ENCODE measurements at regions not wholly inside any gene's neighbourhood (a gene's known extent, or its start where the extent isn't known, plus 50 kb on each side); places are given as distances from the start of the nearest gene placed in this dataset.
A peak's percentile ranks its signal among the peaks of the same experiment; 100 is the strongest.
"Not testable (repeated sequence)": the region's sequence is repeated elsewhere in the genome, so short reads cannot be mapped to it uniquely, and the experiment has no call there.

- CTCF ChIA-PET, H3K27ac Mint-ChIP-seq, H3K4me1 Mint-ChIP-seq, ATAC-seq, H3K27me3 Mint-ChIP-seq, H3K36me3 Mint-ChIP-seq, DNase-seq, H3K4me3 Mint-ChIP-seq: not testable (repeated sequence)
- H3K9me3 Mint-ChIP-seq (ENCODE audit: low read depth), result peaks cover 20% of the 10 kb centered on the region
Measured at GRCh38 chr9:65441324-65441920, 156.4 kb upstream of the FOXD4L5 start.

GRCh38 chr9:65437724-65438123 lies 152.7 kb upstream of the FOXD4L5 start:
- peaks cover 14% of the 10 kb centered on the region for H3K9me3 Mint-ChIP-seq (ENCODE audit: low read depth)
- CTCF ChIA-PET, result no interaction called here
- ATAC-seq, result no peak
- no peaks in the 10 kb centered on the region for H3K27me3 Mint-ChIP-seq
- no peak for DNase-seq
- no peak overlapping the region for H3K4me3 Mint-ChIP-seq
- H3K36me3 Mint-ChIP-seq, result peaks cover 4% of the 10 kb centered on the region
- no peak overlapping the region for H3K27ac Mint-ChIP-seq
- no peaks in the 10 kb centered on the region for H3K4me1 Mint-ChIP-seq

- CTCF ChIA-PET, result no interaction called here
- Mint-ChIP-seq H3K36me3 (peaks cover 4% of the 10 kb centered on the region), H3K9me3 (ENCODE audit: low read depth) (peaks cover 22% of the 10 kb centered on the region), H3K4me1 (no peaks in the 10 kb centered on the region), H3K27ac (no peak overlapping the region), H3K27me3 (no peaks in the 10 kb centered on the region), H3K4me3 (no peak overlapping the region)
- DNase-seq, result no peak
- ATAC-seq, result no peak
Measured at GRCh38 chr9:65435464-65435863, 150.5 kb upstream of the FOXD4L5 start.

- CTCF ChIA-PET, result no interaction called here
Measured at GRCh38 chr9:65432722-65433323, 147.8 kb upstream of the FOXD4L5 start.

GRCh38 chr9:65432051-65432450 lies 147.0 kb upstream of the FOXD4L5 start:
- no peaks in the 10 kb centered on the region for H3K36me3 Mint-ChIP-seq

More at GRCh38 chr9:65432722-65433323, 147.8 kb upstream of the FOXD4L5 start:
- no peak for DNase-seq
- Mint-ChIP-seq H3K4me1 (no peaks in the 10 kb centered on the region), H3K36me3 (peaks cover 3% of the 10 kb centered on the region), H3K4me3 (no peak overlapping the region), H3K9me3 (ENCODE audit: low read depth) (peaks cover 22% of the 10 kb centered on the region), H3K27me3 (no peaks in the 10 kb centered on the region), H3K27ac (no peak overlapping the region)
- ATAC-seq, result no peak

DNA sequence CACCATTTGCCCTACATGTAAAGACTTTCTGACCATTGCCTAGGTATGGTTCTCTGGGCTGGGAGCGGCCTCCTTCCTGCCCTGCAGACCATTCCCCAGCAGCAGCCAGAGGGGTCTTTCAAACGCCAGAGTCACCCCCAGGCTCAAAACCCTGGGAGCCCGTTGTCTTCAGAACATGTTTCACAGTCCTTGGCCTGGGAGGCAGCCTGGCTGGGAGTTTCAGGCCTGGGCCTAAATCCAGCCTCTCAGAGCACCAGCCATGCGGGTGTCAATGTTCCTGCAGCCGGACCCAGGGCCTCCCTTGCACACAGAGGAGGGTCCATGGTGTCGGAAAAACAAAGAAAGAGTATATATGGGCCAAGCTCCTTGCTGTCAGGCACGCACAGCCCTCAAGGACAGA lies 145.2 kb upstream of the FOXD4L5 start:
- H3K27ac Mint-ChIP-seq, result no peak overlapping the region
- CTCF ChIA-PET, result no interaction called here

More at GRCh38 chr9:65432051-65432450, 147.0 kb upstream of the FOXD4L5 start:
- H3K9me3 Mint-ChIP-seq (ENCODE audit: low read depth), result peaks cover 18% of the 10 kb centered on the region
- no peak overlapping the region for H3K4me3 Mint-ChIP-seq
- H3K27me3 Mint-ChIP-seq, result no peaks in the 10 kb centered on the region
- no peaks in the 10 kb centered on the region for H3K4me1 Mint-ChIP-seq
- ATAC-seq (no peak), DNase-seq (no peak)
- no peak overlapping the region for H3K27ac Mint-ChIP-seq
- CTCF ChIA-PET, result no interaction called here

GRCh38 chr9:65427361-65427760 lies 142.4 kb upstream of the FOXD4L5 start:
- H3K36me3 Mint-ChIP-seq, CTCF ChIA-PET, H3K27me3 Mint-ChIP-seq, H3K4me1 Mint-ChIP-seq, H3K27ac Mint-ChIP-seq, DNase-seq, H3K4me3 Mint-ChIP-seq, ATAC-seq: not testable (repeated sequence)
- H3K9me3 Mint-ChIP-seq (ENCODE audit: low read depth), result peaks cover 17% of the 10 kb centered on the region

More for the DNA sequence above, 145.2 kb upstream of the FOXD4L5 start:
- Mint-ChIP-seq H3K4me1 (no peaks in the 10 kb centered on the region), H3K9me3 (ENCODE audit: low read depth) (peaks cover 20% of the 10 kb centered on the region), H3K27me3 (no peaks in the 10 kb centered on the region), H3K4me3 (no peak overlapping the region), H3K36me3 (peaks cover 4% of the 10 kb centered on the region)
- ATAC-seq, result no peak
- DNase-seq, result no peak

DNA sequence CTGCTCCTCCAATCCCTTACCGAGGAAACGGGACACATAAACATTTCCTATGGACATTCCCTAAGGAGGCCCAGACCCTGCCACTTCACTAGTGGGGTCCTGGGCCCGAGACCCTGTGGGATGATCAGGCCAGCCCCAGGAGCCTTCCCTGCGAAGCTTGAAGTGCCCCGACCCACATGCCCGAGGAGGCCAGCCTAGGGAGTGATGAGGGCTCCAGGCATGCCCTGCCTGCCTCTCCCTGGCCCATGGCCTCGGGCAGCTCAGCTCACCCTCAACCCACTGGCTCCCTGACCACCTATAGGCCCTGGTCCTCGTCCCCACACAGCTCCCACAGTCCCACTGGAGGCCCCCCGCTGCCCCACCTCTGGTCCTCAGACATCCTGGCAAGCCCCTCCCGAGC lies 141.8 kb upstream of the FOXD4L5 start:
- H3K4me1 Mint-ChIP-seq, H3K27ac Mint-ChIP-seq, H3K36me3 Mint-ChIP-seq, CTCF ChIA-PET, H3K27me3 Mint-ChIP-seq, DNase-seq, H3K4me3 Mint-ChIP-seq, ATAC-seq: not testable (repeated sequence)
- peaks cover 14% of the 10 kb centered on the region for H3K9me3 Mint-ChIP-seq (ENCODE audit: low read depth)

DNA sequence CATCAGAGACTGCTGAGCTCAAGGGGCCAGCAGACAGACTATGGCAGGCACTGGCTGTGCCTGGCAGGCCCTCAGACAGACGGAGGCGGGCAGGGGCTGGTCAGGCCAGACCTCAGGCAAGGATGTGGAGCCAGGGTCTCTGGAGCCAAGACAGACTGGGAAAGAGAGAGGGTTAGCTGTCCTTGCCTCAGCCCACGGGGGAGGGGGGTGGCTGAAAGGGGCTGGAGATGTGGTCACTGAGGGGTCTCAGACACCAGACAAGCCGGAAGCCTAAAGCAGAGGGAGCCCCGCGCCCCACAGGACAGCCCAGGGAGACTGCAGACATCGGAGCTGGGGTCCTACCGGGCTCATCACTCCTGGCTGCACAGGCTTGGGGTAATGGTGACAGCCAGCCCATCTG lies 141.2 kb upstream of the FOXD4L5 start:
- Mint-ChIP-seq H3K27ac (no peak overlapping the region), H3K27me3 (no peaks in the 10 kb centered on the region), H3K36me3 (peaks cover 4% of the 10 kb centered on the region), H3K4me3 (no peak overlapping the region), H3K9me3 (ENCODE audit: low read depth) (peaks cover 20% of the 10 kb centered on the region), H3K4me1 (no peaks in the 10 kb centered on the region)
- CTCF ChIA-PET, result no interaction called here
- no peak for ATAC-seq
- no peak for DNase-seq

DNA sequence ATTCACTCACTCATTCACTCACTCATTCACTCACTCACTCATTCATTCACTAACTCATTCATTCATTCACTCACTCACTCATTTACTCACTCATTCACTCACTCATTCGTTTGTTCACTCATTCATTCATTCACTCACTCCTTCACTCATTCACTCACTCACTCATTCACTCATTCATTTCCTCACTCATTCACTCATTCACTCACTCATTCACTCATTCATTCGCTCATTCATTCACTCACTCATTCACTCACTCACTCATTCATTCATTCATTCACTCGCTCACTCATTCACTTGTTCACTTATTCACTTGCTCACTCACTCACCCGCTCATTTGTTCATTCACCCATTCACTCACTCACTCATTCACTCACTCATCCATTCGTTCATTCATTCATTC lies 140.2 kb upstream of the FOXD4L5 start:
- not testable (repeated sequence) for DNase-seq, H3K4me1 Mint-ChIP-seq

DNA sequence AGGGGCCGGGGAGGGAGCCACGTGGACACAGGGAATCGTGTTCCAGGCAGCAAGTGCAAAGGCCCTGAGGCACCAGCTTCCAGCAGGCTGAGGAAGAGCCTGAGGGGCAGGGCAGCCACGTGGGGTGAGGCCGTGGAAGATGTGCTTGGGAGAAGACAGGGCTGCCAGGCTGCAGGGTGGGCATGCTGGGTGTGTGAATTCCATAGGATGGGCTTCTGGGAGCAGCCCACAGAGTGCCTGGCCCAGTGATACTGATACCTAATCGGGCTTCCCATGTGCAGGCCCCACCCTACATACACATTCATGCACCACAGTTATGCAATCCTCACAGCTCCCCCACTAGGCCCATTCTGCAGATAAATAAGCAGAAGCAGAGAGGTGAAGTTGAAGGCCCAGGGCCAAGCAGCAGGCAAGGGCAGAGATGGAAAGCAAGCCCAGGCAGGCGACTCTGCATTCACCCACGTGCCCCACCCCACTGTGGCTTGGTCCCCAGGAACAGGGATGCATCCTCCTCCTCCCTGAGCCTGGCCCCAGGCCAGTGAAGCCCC lies 139.5 kb upstream of the FOXD4L5 start:
- H3K36me3 Mint-ChIP-seq, H3K27me3 Mint-ChIP-seq, CTCF ChIA-PET, H3K4me3 Mint-ChIP-seq, DNase-seq, H3K4me1 Mint-ChIP-seq, H3K27ac Mint-ChIP-seq: not testable (repeated sequence)
- peak; percentile 12 for ATAC-seq
- H3K9me3 Mint-ChIP-seq (ENCODE audit: low read depth), result peaks cover 20% of the 10 kb centered on the region

More for the DNA sequence above, 140.2 kb upstream of the FOXD4L5 start:
- CTCF ChIA-PET, H3K4me3 Mint-ChIP-seq, H3K27me3 Mint-ChIP-seq, ATAC-seq, H3K36me3 Mint-ChIP-seq, H3K27ac Mint-ChIP-seq: not testable (repeated sequence)
- peaks cover 22% of the 10 kb centered on the region for H3K9me3 Mint-ChIP-seq (ENCODE audit: low read depth)

GRCh38 chr9:65423691-65424436 lies 138.9 kb upstream of the FOXD4L5 start:
- H3K27me3 Mint-ChIP-seq, H3K27ac Mint-ChIP-seq, ATAC-seq, H3K4me3 Mint-ChIP-seq, H3K36me3 Mint-ChIP-seq, CTCF ChIA-PET, H3K4me1 Mint-ChIP-seq, DNase-seq: not testable (repeated sequence)
- H3K9me3 Mint-ChIP-seq (ENCODE audit: low read depth), result peaks cover 20% of the 10 kb centered on the region

GRCh38 chr9:65422966-65423690 lies 138.1 kb upstream of the FOXD4L5 start:
- H3K36me3 Mint-ChIP-seq, result not testable (repeated sequence)

More at GRCh38 chr9:65422966-65423690, 138.1 kb upstream of the FOXD4L5 start:
- CTCF ChIA-PET, DNase-seq, H3K27me3 Mint-ChIP-seq, H3K27ac Mint-ChIP-seq, ATAC-seq, H3K4me3 Mint-ChIP-seq, H3K4me1 Mint-ChIP-seq: not testable (repeated sequence)
- peaks cover 20% of the 10 kb centered on the region for H3K9me3 Mint-ChIP-seq (ENCODE audit: low read depth)
